ENCODE measurements at regions not wholly inside any gene's neighbourhood (a gene's known extent, or its start where the extent isn't known, plus 50 kb on each side); places are given as distances from the start of the nearest gene placed in this dataset.
A peak's percentile ranks its signal among the peaks of the same experiment; 100 is the strongest.
"Not testable (repeated sequence)": the region's sequence is repeated elsewhere in the genome, so short reads cannot be mapped to it uniquely, and the experiment has no call there.

DNA sequence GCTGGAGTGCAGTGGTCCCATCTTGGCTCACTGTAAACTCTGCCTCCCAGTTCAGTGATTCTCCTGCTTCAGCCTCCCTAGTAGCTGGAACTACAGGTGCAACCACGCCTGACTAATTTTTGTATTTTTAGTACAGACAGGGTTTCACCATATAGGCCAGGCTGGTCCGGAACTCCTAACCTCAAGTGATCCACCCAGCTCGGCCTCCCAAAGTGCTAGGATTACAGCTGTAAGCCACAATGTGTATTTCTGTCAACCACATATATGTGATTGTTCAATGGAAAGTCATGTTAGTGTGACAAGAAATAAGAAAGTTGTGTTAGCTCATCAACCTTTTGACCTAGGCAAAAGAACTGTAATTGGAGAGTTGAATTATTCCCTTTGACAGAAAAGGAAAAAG is 677.1 kb upstream of the CHD1 start:
- DNase-seq (ENCODE audit: low read depth): no peak

DNA sequence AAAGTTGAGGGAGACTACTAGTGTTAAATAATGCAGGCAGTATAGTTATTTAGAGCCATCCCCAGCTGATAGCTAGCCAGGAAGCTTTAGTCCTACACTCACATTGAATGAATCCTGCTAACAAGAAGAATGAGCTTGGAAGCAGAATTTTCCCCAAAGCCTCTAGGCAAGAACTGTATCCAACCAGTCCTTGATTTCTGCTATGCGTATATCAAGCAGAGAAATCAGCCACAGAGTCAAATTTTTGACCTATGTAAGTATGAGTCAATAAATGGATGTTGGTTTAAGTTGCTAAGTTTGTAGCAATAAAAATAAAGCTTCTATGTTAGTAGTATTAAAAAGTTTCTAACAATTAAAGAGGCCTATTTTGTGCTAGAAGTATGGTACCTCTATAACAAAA is 672.1 kb upstream of the CHD1 start:
- DNase-seq (ENCODE audit: low read depth): no peak

DNA sequence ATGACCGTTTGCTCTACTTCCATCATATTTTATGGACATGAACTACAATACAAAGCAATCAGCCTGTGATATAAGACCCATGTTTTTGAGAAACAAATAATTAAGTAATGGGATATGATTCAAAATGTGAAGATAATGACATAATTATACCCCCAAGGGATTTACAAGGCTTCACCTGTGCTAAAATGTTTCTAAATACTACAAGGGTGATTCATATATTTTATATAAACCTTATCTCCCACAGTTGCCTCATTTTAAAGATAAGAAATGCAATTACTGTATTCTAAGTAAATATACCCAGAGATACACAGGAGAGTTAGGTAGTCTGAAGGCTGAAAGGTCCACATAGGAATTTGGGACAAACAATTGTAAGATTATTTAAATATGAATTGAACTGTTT is 662.0 kb upstream of the CHD1 start:
- no peak for DNase-seq (ENCODE audit: low read depth)

DNA sequence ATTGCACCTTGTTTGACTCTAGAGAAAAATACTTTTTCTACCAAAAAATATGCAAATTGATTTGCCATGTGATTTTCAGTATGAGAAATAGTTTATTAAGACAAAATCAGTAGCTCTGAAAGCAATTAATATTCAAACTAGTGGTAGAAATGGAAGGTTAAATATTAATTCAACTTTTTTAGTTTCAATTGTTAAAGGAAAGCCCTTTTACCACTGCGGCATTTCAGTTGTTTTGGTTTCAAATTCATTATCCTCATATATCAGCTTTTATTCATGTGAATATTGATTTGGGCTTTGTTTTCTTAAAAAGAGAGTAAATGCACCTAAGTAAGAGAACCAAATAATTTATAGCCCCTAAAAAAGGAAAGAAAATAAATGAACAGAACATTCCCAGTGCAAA is 660.6 kb upstream of the CHD1 start:
- DNase-seq (ENCODE audit: low read depth): no peak

DNA sequence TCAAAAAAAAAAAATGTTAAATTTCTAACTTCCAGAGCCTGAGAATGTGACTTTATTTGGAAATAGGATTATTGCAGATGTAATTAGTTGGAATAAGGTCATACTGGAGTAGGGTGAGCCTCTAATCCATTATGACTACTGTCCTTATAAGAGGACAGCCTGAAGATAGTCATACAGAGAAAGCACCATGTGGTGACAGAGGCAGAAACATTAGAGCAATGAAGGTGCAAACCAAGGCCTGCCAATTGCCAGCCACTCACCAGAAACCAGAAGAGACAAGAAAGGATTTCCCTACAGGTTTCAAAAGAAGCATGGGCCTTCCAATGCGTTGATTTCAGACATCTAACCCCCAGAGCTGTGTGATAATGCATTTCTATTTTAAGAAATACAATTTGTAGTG is 659.2 kb upstream of the CHD1 start:
- DNase-seq (ENCODE audit: low read depth): no peak

DNA sequence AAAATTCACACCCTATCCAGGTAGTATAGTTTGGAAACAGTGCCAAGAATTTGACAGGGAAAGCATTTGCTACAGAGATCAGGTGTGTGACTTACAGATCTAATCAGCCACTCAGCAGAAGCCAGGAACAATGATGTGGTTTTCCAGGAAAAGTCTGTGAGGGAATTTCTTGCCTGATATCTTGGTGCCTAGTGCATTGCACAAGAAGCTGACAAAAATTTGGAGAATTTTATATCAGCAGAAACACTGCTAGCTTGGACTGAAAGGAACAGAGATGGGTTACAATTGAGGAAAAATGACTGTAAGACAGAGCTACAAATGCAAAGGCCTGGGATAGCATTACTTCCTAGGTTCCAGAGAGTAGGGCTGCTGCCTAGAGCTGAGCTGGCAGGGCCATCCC is 658.1 kb upstream of the CHD1 start:
- no peak for DNase-seq (ENCODE audit: low read depth)

DNA sequence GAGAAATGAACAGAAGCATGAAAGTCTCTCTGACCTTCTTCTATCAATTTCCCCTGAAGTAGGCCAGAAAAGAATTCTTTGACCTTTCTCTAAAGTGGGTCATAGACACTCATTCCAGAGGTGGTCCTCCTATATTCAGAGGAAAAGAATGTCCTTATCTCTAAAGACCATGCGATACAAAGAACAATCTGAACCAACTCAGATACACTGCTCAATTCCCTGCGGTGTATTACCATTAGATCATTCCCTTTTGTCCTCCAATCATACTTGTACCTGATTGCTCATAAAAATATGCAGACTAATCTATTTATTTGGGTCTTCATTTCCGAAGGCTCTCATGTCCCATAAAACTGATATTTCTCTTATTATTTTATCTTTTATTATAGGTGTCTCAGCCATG is 652.4 kb upstream of the CHD1 start:
- not testable (repeated sequence) for DNase-seq (ENCODE audit: low read depth)

DNA sequence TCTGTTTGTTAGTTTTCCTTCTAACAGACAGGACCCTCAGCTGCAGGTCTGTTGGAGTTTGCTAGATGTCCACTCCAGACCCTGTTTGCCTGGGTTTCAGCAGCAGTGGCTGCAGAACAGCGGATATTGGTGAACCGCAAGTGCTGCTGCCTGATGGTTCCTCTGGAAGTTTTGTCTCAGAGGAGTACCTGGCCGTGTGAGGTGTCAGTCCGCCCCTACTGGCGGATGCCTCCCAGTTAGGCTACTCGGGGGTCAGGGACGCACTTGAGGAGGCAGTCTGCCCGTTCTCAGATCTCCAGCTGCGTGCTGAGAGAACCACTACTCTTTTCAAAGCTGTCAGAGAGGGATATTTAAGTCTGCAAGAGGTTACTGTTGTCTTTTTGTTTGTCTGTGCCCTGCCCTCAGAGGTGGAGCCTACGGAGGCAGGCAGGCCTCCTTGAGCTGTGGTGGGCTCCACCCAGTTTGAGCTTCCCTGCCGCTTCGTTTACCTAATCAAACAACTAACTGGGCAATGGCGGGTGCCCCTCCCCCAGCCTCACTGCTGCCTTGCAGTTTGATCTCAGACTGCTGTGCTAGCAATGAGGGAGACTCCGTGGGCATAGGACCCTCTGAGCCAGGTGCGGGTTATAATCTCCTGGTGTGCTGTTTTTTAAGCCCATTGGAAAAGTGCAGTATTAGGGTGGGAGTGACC is 634.3 kb upstream of the CHD1 start:
- DNase-seq (ENCODE audit: low read depth): not testable (repeated sequence)

DNA sequence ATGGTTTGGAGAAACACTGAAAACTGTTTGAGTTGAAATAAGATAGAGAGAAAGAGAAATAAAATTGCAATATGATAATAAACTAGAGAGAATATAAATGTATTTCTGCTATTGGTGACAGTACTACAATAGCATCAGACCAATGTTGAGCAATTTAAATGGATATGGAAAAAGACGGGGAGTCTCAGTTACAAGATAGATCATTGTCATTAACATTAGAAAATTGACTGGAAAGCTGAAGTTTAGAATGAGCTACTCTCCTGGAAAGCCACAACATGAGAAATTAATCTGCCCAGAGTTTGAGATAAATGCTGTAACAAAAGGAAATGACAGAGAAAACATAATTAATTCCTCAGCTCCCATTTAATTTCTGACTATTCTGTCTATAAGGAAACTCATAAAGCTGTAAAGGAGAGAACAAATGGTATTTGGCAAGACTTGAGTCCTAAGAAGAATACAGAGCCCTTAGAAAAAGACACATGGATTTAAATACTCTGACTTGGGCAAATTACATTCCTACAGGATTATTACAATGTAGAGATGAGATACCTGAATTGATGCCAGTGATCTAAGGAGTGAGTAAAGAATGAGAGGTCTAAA is 624.5 kb upstream of the CHD1 start:
- no peak for DNase-seq (ENCODE audit: low read depth)

DNA sequence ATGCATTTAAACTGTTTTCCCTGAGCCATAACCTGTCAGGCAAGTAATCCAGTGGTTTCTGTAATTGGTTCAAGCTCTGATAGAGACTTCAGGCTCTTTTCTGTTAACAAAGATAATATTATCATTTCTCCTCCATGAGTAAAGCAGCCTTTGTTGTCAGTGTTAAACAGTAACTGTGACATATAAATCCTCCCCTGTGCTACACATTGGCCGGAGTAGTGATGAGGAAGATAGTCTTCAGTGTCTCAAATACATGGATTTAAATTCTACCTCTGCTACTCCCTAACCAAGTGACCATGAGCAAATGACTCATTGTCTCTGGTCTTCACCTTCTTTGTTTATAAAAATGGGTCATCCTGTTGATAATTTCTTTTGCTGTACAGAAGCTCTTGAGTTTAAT is 615.5 kb upstream of the CHD1 start:
- no peak for DNase-seq (ENCODE audit: low read depth)

DNA sequence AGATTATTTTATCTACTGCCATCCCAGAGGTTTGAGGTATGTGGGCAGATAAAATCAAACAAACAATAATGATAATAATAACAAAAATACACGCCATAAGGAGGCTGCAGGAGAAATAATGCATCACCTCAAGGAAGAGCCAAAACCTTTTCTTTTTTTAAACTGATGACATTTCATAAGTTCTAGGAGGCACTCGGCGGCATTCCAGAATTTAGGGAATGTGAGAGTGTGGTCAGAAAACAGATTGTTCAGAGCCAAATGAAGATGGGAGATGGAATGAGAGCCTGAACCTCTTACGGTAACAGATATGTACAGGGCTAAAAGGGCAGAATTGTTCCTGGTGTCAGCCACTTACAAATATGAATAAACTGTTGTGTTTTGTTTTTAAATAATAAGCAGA is 615.0 kb upstream of the CHD1 start:
- no peak for DNase-seq (ENCODE audit: low read depth)

DNA sequence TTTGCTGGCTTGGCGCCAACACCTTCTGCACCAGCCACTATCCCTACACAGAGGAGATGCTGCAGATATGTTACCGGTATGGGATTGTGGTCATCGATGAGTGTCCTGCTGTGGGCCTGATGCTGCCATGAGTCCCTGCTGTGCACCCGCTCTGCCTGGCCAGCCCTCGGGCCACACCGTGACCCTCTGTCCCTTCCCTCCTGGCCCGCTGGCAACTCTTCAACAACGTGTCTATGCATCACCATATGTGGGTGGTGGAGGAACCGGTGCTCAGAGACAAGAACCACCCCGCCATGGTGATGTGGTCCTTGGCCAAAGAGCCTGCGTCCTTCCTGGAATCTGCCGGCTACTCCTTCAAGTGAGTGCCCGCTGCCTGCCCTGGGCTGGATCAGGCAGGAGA is 605.4 kb upstream of the CHD1 start:
- DNase-seq (ENCODE audit: low read depth): not testable (repeated sequence)

DNA sequence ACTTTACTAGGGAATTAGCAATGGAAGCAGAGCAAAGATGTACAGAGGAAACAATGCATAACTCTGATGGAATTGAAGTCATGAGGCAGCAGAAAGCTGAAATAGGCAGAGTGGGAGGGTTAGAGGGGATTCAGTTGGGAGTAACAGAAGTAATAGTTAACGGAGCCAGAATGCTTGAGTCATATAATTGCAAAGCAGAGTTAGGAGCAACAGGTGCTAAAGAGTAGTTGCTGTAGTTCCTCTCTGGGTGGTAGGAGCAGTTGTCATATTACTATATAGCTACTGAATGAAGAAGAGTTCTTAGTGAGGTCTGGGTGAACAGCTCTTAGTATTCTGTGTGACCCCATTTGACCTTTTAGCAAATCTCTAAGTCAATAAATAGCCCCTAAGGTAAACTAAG is 592.9 kb upstream of the CHD1 start:
- not testable (repeated sequence) for DNase-seq (ENCODE audit: low read depth)

DNA sequence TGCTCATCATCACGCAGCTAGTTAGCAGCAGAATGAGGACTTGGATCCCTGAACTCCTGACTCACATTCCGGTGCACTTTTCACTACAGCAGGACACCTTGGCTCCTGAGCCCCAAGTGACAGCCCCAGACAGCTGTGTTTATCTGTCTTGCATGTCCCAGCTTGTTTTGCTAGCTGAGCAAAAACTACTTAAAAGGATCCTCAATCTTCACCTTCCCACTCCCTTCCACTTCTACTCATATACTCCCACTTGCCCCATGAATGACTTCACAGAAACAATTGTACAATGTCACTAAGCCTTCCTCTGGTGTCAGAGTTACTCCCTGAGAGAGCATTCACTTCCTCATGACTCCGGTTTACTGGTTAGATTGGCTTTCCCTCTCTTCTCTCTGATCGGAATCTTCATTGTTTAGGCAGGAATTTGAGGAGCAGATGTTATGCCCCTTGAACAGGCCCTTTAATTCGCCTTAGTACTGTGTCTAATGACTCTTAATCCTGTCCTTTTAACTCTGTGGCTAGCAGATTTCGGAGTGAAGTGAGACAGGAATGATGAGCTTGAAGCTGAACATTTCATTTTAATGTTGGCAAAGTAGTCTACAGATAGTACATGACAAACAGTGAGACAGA is 587.2 kb upstream of the CHD1 start:
- not testable (repeated sequence) for DNase-seq (ENCODE audit: low read depth)

DNA sequence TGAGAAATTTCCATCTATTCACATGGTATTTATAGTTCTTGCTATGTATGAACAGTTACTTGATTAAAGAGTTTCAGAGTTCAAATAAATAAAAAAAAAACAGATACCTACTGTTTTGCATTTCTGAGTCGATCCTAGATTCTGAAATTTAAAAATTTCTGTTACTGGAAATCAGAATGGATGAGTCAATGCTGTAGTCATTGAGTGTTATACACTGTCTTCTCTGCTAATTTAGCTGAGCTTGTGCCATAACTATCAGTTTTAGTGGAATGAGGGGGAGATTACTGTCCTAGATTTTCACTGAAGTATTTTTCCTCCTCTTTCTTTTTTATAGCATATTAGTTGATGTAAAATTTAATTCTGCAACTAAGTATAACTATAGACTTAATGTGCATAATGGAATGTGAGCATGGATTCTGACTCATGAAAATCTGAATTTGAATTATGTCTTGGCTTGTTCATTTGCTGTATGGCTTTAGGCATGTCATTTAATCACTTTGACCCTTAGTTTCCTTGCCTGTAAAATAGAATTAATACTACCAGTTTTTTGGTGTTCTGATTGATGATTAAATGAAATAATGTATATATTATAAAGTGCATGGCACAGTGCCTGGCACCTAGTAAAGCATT is 581.5 kb upstream of the CHD1 start:
- not testable (repeated sequence) for DNase-seq (ENCODE audit: low read depth)

DNA sequence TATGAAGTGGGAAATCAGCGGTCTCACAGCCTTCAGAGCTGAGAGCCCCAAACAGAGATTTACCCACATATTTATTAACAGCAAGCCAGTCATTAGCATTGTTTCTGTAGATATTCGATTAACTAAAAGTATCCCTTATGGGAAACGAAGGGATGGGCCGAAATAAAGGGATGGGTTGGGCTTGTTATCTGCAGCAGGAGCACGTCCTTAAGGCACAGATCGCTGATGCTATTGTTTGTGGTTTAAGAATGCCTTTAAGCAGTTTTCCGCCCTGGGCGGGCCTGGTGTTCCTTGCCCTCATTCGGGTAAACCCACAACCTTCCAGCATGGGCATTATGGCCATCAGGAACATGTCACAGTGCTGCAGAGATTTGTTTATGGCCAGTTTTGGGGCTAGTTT is 580.3 kb upstream of the CHD1 start:
- not testable (repeated sequence) for DNase-seq (ENCODE audit: low read depth)

DNA sequence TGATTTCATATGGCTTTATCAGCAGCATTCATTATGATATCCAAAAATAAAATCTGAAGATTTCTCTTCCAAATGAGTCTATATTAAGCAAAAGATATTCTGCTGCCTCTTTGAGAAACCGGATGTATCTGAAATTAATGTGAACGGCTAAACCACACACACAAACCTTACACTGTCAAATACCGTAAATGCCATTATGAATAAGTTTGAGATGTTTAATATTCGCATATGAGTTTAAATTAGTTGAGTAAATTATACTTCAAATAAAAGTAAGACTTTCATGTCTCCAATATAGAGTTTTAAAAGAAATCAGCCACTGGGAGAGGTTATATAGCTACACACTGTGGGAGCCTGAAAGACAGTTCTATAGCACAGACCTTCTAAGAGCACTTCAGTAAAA is 566.6 kb upstream of the CHD1 start:
- not testable (repeated sequence) for DNase-seq (ENCODE audit: low read depth)

DNA sequence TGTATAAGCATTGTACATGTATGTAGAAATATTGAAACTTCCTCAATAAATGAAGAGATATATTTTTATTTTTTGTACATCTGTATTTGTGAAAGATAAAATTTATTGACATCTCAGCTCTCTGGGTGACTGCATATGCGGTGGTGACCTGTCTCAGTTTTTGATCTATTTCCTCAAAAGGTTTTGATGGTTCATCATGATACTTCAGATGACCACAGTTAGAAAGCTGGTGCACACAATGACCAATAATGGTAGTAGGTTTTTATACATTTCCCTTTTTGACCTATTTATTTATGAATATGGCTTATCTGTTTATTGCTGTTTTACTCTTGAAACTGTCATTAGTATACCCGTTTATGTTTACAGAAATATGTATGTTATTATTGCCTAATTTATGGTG is 549.6 kb upstream of the CHD1 start:
- DNase-seq (ENCODE audit: low read depth): not testable (repeated sequence)

DNA sequence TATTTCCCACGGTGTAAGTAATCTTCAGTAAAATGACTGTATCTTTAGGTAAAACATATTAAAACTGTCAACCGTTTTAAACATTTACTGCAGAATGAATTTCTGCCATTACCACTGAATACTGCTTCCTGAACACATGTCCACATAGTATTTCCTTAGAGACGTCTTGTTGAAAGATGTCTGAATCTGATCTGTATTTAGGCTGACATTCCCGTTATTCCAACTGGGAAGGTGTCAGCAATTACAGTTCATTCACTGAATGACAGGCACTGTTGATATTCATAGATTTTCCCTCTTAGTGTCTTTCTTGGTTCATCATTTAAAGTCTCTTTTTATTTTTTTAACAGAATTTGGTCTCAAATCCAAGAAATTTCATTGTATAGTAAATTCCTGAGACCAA is 544.5 kb upstream of the CHD1 start:
- DNase-seq (ENCODE audit: low read depth): not testable (repeated sequence)

DNA sequence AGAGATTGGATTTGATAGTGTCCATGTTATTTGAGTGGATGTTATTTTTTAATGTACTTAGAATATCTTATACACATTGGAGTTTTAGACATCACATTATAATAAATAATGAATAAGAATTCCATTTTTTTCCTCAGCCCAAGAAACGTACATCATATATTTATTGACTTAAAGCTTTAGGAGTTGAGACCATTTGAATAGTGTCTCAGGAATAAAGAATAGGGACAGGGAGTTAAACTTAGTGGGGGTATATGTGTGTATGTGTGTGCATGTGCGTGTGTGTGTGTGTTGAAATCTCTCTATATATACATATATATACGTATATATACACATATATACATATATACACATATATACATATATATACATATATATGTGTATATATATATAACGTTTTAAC is 542.9 kb upstream of the CHD1 start:
- DNase-seq (ENCODE audit: low read depth): not testable (repeated sequence)

DNA sequence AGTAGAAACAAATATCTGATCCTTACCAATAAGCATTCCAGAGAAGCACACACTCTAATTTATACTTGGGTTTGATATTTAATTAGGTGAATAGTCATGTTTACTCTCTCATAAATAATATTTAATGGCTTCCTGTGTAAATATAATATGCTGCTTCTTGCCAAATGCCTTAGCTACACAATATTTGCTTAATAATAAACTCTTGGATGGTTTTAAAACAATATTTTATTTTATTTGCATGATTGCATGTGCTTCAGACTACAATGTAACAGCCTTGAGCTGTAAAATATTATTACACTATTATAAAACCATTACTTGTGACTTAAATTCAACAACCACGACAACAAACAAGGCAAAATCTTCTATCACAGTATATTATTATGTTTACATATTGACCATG is 542.4 kb upstream of the CHD1 start:
- DNase-seq (ENCODE audit: low read depth): not testable (repeated sequence)

DNA sequence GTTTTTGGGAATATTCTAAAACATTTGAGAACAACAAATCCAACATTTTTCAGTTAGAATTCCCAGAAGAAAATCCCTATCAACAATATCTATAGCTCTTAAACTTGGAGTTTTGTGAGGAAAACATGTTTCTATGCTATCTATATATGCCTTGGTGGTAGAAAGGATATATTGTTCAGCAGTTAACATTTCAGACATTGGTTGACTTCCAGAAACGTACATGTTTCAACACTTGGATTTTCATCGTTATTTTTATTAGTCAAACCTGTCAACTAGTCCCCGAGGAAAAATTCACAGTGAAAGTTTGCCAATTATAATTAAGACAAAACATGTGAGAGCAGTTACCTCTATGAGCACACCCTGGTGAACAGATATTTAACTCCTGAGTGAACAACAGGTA is 541.8 kb upstream of the CHD1 start:
- DNase-seq (ENCODE audit: low read depth): not testable (repeated sequence)

DNA sequence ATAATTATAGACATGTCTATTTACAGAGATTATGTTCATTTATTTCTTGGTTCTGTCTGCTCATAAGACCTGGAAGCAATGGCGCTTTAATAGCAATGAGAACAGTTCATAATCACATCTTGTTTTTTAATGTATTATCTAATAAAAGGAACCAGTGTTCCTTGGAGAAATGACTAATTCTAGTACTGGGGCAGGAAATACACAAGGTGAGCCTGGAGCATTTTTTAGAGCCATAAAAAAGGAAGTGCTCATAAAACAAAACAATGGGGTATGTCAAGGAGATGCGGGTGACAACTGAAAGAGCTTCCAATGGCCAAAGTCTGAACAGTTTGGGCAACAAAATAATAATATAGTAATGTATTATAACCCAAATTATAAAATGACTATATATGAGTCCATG is 531.9 kb upstream of the CHD1 start:
- DNase-seq (ENCODE audit: low read depth): peak; percentile 44

Measured in HT1080 (cell line).